Kidney epithelial cell (primary cell): ENCODE measurements at regions not wholly inside any gene's neighbourhood (a gene's known extent, or its start where the extent isn't known, plus 50 kb on each side); places are given as distances from the start of the nearest gene placed in this dataset.

ENCODE experiments used
- DNase-seq: peaks from one replicate; pipeline ENCODE4 v3.0.0-alpha.2; 2010; ENCODE audit warnings: low read depth
- H3K27me3 ChIP-seq: 2 replicates; pipeline ENCODE4 v1.6.0; 2011; ENCODE audit warnings: low read length; ENCODE audit not compliant: control insufficient read depth, insufficient read depth
- H3K36me3 ChIP-seq: 2 replicates; pipeline ENCODE4 v1.5.1; 2011; ENCODE audit warnings: low read length; ENCODE audit not compliant: control insufficient read depth, insufficient read depth
- H3K4me3 ChIP-seq: 2 replicates; pipeline ENCODE4 v1.5.1; 2011; ENCODE audit warnings: low read depth, mild to moderate bottlenecking, control low read depth, low read length
- TF ChIP-seq, protein P1 (sequence below): IDR thresholded peaks from 2 replicates; pipeline ENCODE4 v1.5.1; 2011; ENCODE audit warnings: mild to moderate bottlenecking, moderate library complexity, low read length, control low read depth, inconsistent platforms; ENCODE audit not compliant: insufficient read depth, poor library complexity, severe bottlenecking

DNA sequence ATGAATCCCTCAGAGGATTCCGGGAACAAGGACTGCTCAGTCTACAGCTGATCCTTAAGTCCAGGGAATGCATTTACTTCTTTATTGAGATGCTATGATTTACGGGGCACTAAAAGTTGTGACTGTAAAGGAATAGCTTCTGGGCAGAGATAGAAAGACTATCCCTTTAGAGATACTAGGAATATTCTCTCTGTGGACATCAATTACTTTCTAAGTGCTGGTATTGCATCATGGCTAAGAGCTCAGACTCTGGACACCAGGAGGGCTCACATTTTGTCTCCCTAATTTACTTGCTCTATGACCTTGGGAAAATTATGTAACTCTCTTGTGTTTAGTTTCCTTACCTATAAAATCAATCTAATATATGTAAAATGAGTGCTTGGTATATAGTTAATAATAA is 131.4 kb downstream of the AKAIN1 start:
- Histone ChIP-seq H3K36me3 (no peaks in the 10 kb centered on the region), H3K4me3 (no peak overlapping the region), H3K27me3 (no peaks in the 10 kb centered on the region)
- DNase-seq = no peak
- TF ChIP-seq, protein P1, sequence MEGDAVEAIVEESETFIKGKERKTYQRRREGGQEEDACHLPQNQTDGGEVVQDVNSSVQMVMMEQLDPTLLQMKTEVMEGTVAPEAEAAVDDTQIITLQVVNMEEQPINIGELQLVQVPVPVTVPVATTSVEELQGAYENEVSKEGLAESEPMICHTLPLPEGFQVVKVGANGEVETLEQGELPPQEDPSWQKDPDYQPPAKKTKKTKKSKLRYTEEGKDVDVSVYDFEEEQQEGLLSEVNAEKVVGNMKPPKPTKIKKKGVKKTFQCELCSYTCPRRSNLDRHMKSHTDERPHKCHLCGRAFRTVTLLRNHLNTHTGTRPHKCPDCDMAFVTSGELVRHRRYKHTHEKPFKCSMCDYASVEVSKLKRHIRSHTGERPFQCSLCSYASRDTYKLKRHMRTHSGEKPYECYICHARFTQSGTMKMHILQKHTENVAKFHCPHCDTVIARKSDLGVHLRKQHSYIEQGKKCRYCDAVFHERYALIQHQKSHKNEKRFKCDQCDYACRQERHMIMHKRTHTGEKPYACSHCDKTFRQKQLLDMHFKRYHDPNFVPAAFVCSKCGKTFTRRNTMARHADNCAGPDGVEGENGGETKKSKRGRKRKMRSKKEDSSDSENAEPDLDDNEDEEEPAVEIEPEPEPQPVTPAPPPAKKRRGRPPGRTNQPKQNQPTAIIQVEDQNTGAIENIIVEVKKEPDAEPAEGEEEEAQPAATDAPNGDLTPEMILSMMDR = no peak

DNA sequence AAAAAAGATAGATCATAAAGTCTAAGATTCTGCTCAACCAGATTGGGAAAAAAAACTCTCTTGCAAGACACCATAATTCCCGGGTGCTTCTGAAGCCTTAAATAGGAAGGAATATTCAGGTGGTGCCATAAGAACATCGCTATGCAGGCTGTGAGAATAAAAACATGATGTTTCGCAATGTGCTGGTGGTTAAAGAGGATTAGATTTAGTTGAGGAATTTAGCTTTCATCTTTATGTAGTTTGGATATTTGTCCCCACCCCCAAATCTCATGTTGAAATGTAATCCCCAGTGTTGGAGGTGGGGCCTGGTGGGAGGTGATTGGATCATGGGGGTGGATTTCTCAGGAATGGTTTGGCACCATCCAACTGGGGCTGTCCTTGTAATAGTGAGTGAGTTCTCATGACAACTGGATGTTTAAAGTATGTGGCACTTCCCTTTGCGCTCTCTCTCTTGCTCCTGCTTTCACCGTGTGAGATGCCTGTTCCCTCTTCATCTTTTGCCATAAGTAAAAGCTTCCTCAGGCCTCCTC is 132.2 kb downstream of the AKAIN1 start:
- H3K4me3 ChIP-seq = no peak overlapping the region
- DNase-seq = no peak
- no peaks in the 10 kb centered on the region for H3K27me3 ChIP-seq
- TF ChIP-seq, protein P1 = no peak
- no peaks in the 10 kb centered on the region for H3K36me3 ChIP-seq

DNA sequence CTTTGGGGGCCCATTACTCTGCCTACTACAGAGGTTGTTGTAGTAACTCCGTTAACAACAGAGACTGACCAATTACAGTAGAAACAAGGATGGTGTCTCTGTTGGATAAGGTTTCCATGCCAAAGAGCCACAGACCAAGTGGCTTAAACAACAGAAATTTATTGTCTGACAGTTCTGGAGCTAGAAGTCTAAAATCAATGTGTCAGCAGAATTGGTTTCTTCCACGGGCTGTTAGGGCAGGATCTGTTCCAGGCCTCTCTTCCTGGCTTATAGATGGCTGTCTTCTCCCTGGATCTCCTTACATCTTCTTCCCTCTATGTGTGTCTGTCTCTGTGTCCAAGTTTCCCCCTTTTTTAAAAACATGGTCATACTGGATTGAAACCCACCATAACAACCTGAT is 135.3 kb downstream of the AKAIN1 start:
- H3K36me3 ChIP-seq = no peaks in the 10 kb centered on the region
- DNase-seq = no peak
- H3K4me3 ChIP-seq = no peak overlapping the region
- TF ChIP-seq, protein P1 = no peak
- H3K27me3 ChIP-seq = no peaks in the 10 kb centered on the region

DNA sequence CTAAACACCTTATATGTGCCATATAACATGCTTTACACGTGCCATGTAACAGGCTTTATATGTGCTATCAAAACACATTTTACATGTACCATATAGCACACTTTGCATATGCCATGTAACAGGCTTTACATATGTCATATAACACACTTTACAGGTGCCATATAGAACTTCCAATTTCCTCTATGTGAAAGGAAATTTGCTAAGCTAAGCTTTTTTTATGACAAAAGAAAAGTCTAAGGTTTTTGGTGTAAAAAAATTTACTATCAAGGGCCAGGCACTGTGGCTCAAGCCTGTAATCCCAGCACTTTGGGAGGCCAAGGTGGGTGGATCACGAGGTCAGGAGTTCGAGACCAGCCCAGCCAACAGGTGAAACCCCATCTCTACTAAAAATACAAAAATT is 136.5 kb downstream of the AKAIN1 start:
- Histone ChIP-seq H3K4me3 (no peak overlapping the region), H3K36me3 (no peaks in the 10 kb centered on the region), H3K27me3 (no peaks in the 10 kb centered on the region)
- DNase-seq = no peak
- TF ChIP-seq, protein P1 = no peak

DNA sequence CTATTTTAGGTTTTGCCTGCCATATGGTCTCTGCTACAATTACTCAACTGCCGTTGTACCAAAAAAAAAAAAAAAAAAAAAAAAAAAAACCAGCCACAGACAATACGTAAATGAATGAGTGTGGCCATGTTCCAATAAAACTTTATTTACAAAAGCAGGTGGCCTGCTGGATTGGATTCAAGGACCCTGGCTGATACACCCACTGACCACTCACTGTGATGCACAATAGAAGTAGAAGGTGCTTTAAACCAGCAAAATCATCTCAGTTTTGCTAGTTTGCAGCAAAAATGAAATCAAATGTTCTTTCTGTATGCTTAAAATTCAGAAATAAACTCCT is 137.4 kb downstream of the AKAIN1 start:
- no peak overlapping the region for H3K4me3 ChIP-seq
- TF ChIP-seq, protein P1 = no peak

More for the DNA sequence above, 137.4 kb downstream of the AKAIN1 start:
- Histone ChIP-seq H3K36me3 (no peaks in the 10 kb centered on the region), H3K27me3 (no peaks in the 10 kb centered on the region)
- DNase-seq = no peak
